H1 (cell line): ENCODE measurements at regions not wholly inside any gene's neighbourhood (a gene's known extent, or its start where the extent isn't known, plus 50 kb on each side); places are given as distances from the start of the nearest gene placed in this dataset.

Experiments used
- BCL11A ChIP-seq, 2 experiments: IDR thresholded peaks; one replicate each; pipeline ENCODE4 v1.6.1; 2011; ENCODE audit warnings: low read depth in 2 of 2, low read length in 2 of 2, mild to moderate bottlenecking in 2 of 2
- CHD1 ChIP-seq: IDR thresholded peaks from 2 replicates; pipeline ENCODE4 v1.6.1; 2012; ENCODE audit warnings: low read depth, low read length, improper control_type of control experiment
- CHD7 ChIP-seq: fragments of 300-600 bp; sonication (generic); IDR thresholded peaks from 2 replicates; pipeline ENCODE4 v1.7.1; 2012; ENCODE audit warnings: low read length, moderate library complexity, mild to moderate bottlenecking, inconsistent platforms; ENCODE audit not compliant: insufficient replicate concordance

GRCh38 chr6:155586090-155586489 is 130.5 kb upstream of the NOX3 start (continued):
- no peak for TF ChIP-seq CHD7
- TF ChIP-seq CHD1, result no peak
- TF ChIP-seq BCL11A (IDR thresholded peaks at IDR 0.05; ENCODE audit: low read depth in 2 of 2, low read length in 2 of 2), result no peak
